ENCODE measurements at regions not wholly inside any gene's neighbourhood (a gene's known extent, or its start where the extent isn't known, plus 50 kb on each side); places are given as distances from the start of the nearest gene placed in this dataset.

GRCh38 chr18:2281523-2282199, 289.6 kb downstream of the METTL4 start:
- H4K20me1 ChIP-seq (ENCODE audit: insufficient read depth, low read length), result no peaks in the 10 kb centered on the region
- no peaks in the 10 kb centered on the region for H3K4me1 ChIP-seq (ENCODE audit: insufficient read depth, low read length)
- no peak overlapping the region for H3K27ac ChIP-seq (ENCODE audit: low read depth, low read length)
- no peak overlapping the region for H3K4me2 ChIP-seq (ENCODE audit: insufficient read depth, low read length)
- H3K9me3 ChIP-seq (ENCODE audit: low read depth, low read length), result no peaks in the 10 kb centered on the region
- H3K79me2 ChIP-seq (ENCODE audit: insufficient read depth, low read length), result no peaks in the 10 kb centered on the region
- H3K27me3 ChIP-seq (ENCODE audit: insufficient read depth, low read length), result no peaks in the 10 kb centered on the region
- TF ChIP-seq CTCF (IDR thresholded peaks at IDR 0.05; ENCODE audit: extremely low read depth, low read depth, low read length), result no peak
- H3K36me3 ChIP-seq (ENCODE audit: insufficient read depth, low read length), result no peaks in the 10 kb centered on the region
- DNase-seq (ENCODE audit: insufficient read length, low spot score, missing footprints), result no peak
- H3K4me3 ChIP-seq (ENCODE audit: insufficient read depth, low read length), result no peak overlapping the region
- H2AFZ ChIP-seq (ENCODE audit: low read length), result no peak overlapping the region

- Histone ChIP-seq H3K27ac (ENCODE audit: low read depth, low read length) (no peak overlapping the region), H4K20me1 (ENCODE audit: insufficient read depth, low read length) (no peaks in the 10 kb centered on the region), H3K4me1 (ENCODE audit: insufficient read depth, low read length) (no peaks in the 10 kb centered on the region), H3K4me2 (ENCODE audit: insufficient read depth, low read length) (no peak overlapping the region), H3K4me3 (ENCODE audit: insufficient read depth, low read length) (no peak overlapping the region), H3K9me3 (ENCODE audit: low read depth, low read length) (no peaks in the 10 kb centered on the region), H2AFZ (ENCODE audit: low read length) (no peak overlapping the region), H3K27me3 (ENCODE audit: insufficient read depth, low read length) (no peaks in the 10 kb centered on the region), H3K36me3 (ENCODE audit: insufficient read depth, low read length) (no peaks in the 10 kb centered on the region), H3K79me2 (ENCODE audit: insufficient read depth, low read length) (no peaks in the 10 kb centered on the region)
- no peak for DNase-seq (ENCODE audit: insufficient read length, low spot score, missing footprints)
- TF ChIP-seq CTCF (IDR thresholded peaks at IDR 0.05; ENCODE audit: extremely low read depth, low read depth, low read length), result no peak
Measured at GRCh38 chr18:2293109-2293839, 278.0 kb downstream of the METTL4 start.

GRCh38 chr18:2301316-2301715, 270.0 kb downstream of the METTL4 start:
- no peak overlapping the region for H3K4me2 ChIP-seq (ENCODE audit: insufficient read depth, low read length)
- H3K27ac ChIP-seq (ENCODE audit: low read depth, low read length), result no peak overlapping the region
- TF ChIP-seq CTCF (IDR thresholded peaks at IDR 0.05; ENCODE audit: extremely low read depth, low read depth, low read length), result no peak
- no peak overlapping the region for H3K4me3 ChIP-seq (ENCODE audit: insufficient read depth, low read length)
- H3K27me3 ChIP-seq (ENCODE audit: insufficient read depth, low read length), result no peaks in the 10 kb centered on the region
- H3K36me3 ChIP-seq (ENCODE audit: insufficient read depth, low read length), result no peaks in the 10 kb centered on the region
- no peaks in the 10 kb centered on the region for H4K20me1 ChIP-seq (ENCODE audit: insufficient read depth, low read length)
- no peak for DNase-seq (ENCODE audit: insufficient read length, low spot score, missing footprints)
- peaks cover 7% of the 10 kb centered on the region for H3K4me1 ChIP-seq (ENCODE audit: insufficient read depth, low read length)
- no peaks in the 10 kb centered on the region for H3K79me2 ChIP-seq (ENCODE audit: insufficient read depth, low read length)
- H2AFZ ChIP-seq (ENCODE audit: low read length), result no peak overlapping the region
- no peaks in the 10 kb centered on the region for H3K9me3 ChIP-seq (ENCODE audit: low read depth, low read length)

- no peaks in the 10 kb centered on the region for H3K79me2 ChIP-seq (ENCODE audit: insufficient read depth, low read length)
- no peak overlapping the region for H3K4me2 ChIP-seq (ENCODE audit: insufficient read depth, low read length)
- no peak for TF ChIP-seq CTCF (IDR thresholded peaks at IDR 0.05; ENCODE audit: extremely low read depth, low read depth, low read length)
- no peak overlapping the region for H3K27ac ChIP-seq (ENCODE audit: low read depth, low read length)
- H3K27me3 ChIP-seq (ENCODE audit: insufficient read depth, low read length), result no peaks in the 10 kb centered on the region
- no peak overlapping the region for H2AFZ ChIP-seq (ENCODE audit: low read length)
- H3K4me1 ChIP-seq (ENCODE audit: insufficient read depth, low read length), result peaks cover 7% of the 10 kb centered on the region
- H4K20me1 ChIP-seq (ENCODE audit: insufficient read depth, low read length), result no peaks in the 10 kb centered on the region
- H3K4me3 ChIP-seq (ENCODE audit: insufficient read depth, low read length), result no peak overlapping the region
- H3K9me3 ChIP-seq (ENCODE audit: low read depth, low read length), result no peaks in the 10 kb centered on the region
- DNase-seq (ENCODE audit: insufficient read length, low spot score, missing footprints), result no peak
- no peaks in the 10 kb centered on the region for H3K36me3 ChIP-seq (ENCODE audit: insufficient read depth, low read length)
Measured at GRCh38 chr18:2302012-2302411, 269.3 kb downstream of the METTL4 start.

Data from osteoblast (primary cell).